ENCODE measurements at regions not wholly inside any gene's neighbourhood (a gene's known extent, or its start where the extent isn't known, plus 50 kb on each side); places are given as distances from the start of the nearest gene placed in this dataset.

GRCh38 chr20:24051160-24051559, 62.6 kb upstream of the GGTLC1 start:
- Histone ChIP-seq H3K36me3 (ENCODE audit: control insufficient read depth, insufficient read depth, low read length) (no peaks in the 10 kb centered on the region), H3K4me3 (ENCODE audit: insufficient read depth, low read depth, low read length, poor library complexity, severe bottlenecking) (no peak overlapping the region), H3K9me3 (ENCODE audit: control insufficient read depth, low read length) (no peaks in the 10 kb centered on the region), H3K4me1 (ENCODE audit: control insufficient read depth, insufficient read depth, low read length, poor library complexity, severe bottlenecking) (peaks cover 6% of the 10 kb centered on the region), H3K27me3 (replicated peaks; ENCODE audit: control insufficient read depth, insufficient read depth, low read length, poor library complexity, severe bottlenecking) (no peaks in the 10 kb centered on the region), H3K27ac (ENCODE audit: insufficient read depth, low read length, poor library complexity, severe bottlenecking) (no peak overlapping the region)
- DNase-seq: no peak

GRCh38 chr20:24050119-24050518, 61.5 kb upstream of the GGTLC1 start:
- no peak overlapping the region for H3K27ac ChIP-seq (ENCODE audit: insufficient read depth, low read length, poor library complexity, severe bottlenecking)
- no peaks in the 10 kb centered on the region for H3K27me3 ChIP-seq (replicated peaks; ENCODE audit: control insufficient read depth, insufficient read depth, low read length, poor library complexity, severe bottlenecking)
- H3K9me3 ChIP-seq (ENCODE audit: control insufficient read depth, low read length): no peaks in the 10 kb centered on the region
- peaks cover 17% of the 10 kb centered on the region for H3K4me1 ChIP-seq (ENCODE audit: control insufficient read depth, insufficient read depth, low read length, poor library complexity, severe bottlenecking)
- H3K36me3 ChIP-seq (ENCODE audit: control insufficient read depth, insufficient read depth, low read length): no peaks in the 10 kb centered on the region
- H3K4me3 ChIP-seq (ENCODE audit: insufficient read depth, low read depth, low read length, poor library complexity, severe bottlenecking): no peak overlapping the region
- no peak for DNase-seq

- no peaks in the 10 kb centered on the region for H3K9me3 ChIP-seq (ENCODE audit: control insufficient read depth, low read length)
- no peak for DNase-seq
- H3K27ac ChIP-seq (ENCODE audit: insufficient read depth, low read length, poor library complexity, severe bottlenecking): no peak overlapping the region
- no peaks in the 10 kb centered on the region for H3K36me3 ChIP-seq (ENCODE audit: control insufficient read depth, insufficient read depth, low read length)
- peaks cover 18% of the 10 kb centered on the region for H3K4me1 ChIP-seq (ENCODE audit: control insufficient read depth, insufficient read depth, low read length, poor library complexity, severe bottlenecking)
- H3K27me3 ChIP-seq (replicated peaks; ENCODE audit: control insufficient read depth, insufficient read depth, low read length, poor library complexity, severe bottlenecking): no peaks in the 10 kb centered on the region
- H3K4me3 ChIP-seq (ENCODE audit: insufficient read depth, low read depth, low read length, poor library complexity, severe bottlenecking): no peak overlapping the region
These were observed 60.5 kb upstream of the GGTLC1 start for GRCh38 chr20:24049081-24049480.

GRCh38 chr20:24048024-24048611, 59.5 kb upstream of the GGTLC1 start:
- DNase-seq: no peak
- H3K9me3 ChIP-seq (ENCODE audit: control insufficient read depth, low read length): no peaks in the 10 kb centered on the region
- H3K27me3 ChIP-seq (replicated peaks; ENCODE audit: control insufficient read depth, insufficient read depth, low read length, poor library complexity, severe bottlenecking): no peaks in the 10 kb centered on the region
- H3K27ac ChIP-seq (ENCODE audit: insufficient read depth, low read length, poor library complexity, severe bottlenecking): no peak overlapping the region
- peaks cover 18% of the 10 kb centered on the region for H3K4me1 ChIP-seq (ENCODE audit: control insufficient read depth, insufficient read depth, low read length, poor library complexity, severe bottlenecking)
- no peaks in the 10 kb centered on the region for H3K36me3 ChIP-seq (ENCODE audit: control insufficient read depth, insufficient read depth, low read length)
- no peak overlapping the region for H3K4me3 ChIP-seq (ENCODE audit: insufficient read depth, low read depth, low read length, poor library complexity, severe bottlenecking)

GRCh38 chr20:24046888-24047287, 58.3 kb upstream of the GGTLC1 start:
- H3K4me3 ChIP-seq (ENCODE audit: insufficient read depth, low read depth, low read length, poor library complexity, severe bottlenecking): no peak overlapping the region
- no peak overlapping the region for H3K27ac ChIP-seq (ENCODE audit: insufficient read depth, low read length, poor library complexity, severe bottlenecking)
- H3K36me3 ChIP-seq (ENCODE audit: control insufficient read depth, insufficient read depth, low read length): no peaks in the 10 kb centered on the region
- H3K9me3 ChIP-seq (ENCODE audit: control insufficient read depth, low read length): no peaks in the 10 kb centered on the region
- H3K27me3 ChIP-seq (replicated peaks; ENCODE audit: control insufficient read depth, insufficient read depth, low read length, poor library complexity, severe bottlenecking): no peaks in the 10 kb centered on the region
- H3K4me1 ChIP-seq (ENCODE audit: control insufficient read depth, insufficient read depth, low read length, poor library complexity, severe bottlenecking): peaks cover 18% of the 10 kb centered on the region
- no peak for DNase-seq

GRCh38 chr20:24045621-24046318, 57.2 kb upstream of the GGTLC1 start:
- H3K9me3 ChIP-seq (ENCODE audit: control insufficient read depth, low read length): no peaks in the 10 kb centered on the region
- no peak overlapping the region for H3K4me3 ChIP-seq (ENCODE audit: insufficient read depth, low read depth, low read length, poor library complexity, severe bottlenecking)
- H3K27me3 ChIP-seq (replicated peaks; ENCODE audit: control insufficient read depth, insufficient read depth, low read length, poor library complexity, severe bottlenecking): no peaks in the 10 kb centered on the region
- DNase-seq: no peak
- no peak overlapping the region for H3K27ac ChIP-seq (ENCODE audit: insufficient read depth, low read length, poor library complexity, severe bottlenecking)
- no peaks in the 10 kb centered on the region for H3K36me3 ChIP-seq (ENCODE audit: control insufficient read depth, insufficient read depth, low read length)
- peaks cover 15% of the 10 kb centered on the region for H3K4me1 ChIP-seq (ENCODE audit: control insufficient read depth, insufficient read depth, low read length, poor library complexity, severe bottlenecking)

- Histone ChIP-seq H3K4me3 (ENCODE audit: insufficient read depth, low read depth, low read length, poor library complexity, severe bottlenecking) (no peak overlapping the region), H3K9me3 (ENCODE audit: control insufficient read depth, low read length) (no peaks in the 10 kb centered on the region), H3K36me3 (ENCODE audit: control insufficient read depth, insufficient read depth, low read length) (no peaks in the 10 kb centered on the region), H3K27ac (ENCODE audit: insufficient read depth, low read length, poor library complexity, severe bottlenecking) (no peak overlapping the region), H3K4me1 (ENCODE audit: control insufficient read depth, insufficient read depth, low read length, poor library complexity, severe bottlenecking) (peaks cover 15% of the 10 kb centered on the region), H3K27me3 (replicated peaks; ENCODE audit: control insufficient read depth, insufficient read depth, low read length, poor library complexity, severe bottlenecking) (no peaks in the 10 kb centered on the region)
- DNase-seq: no peak
These were observed 54.7 kb upstream of the GGTLC1 start for GRCh38 chr20:24043294-24043693.

- Histone ChIP-seq H3K27me3 (replicated peaks; ENCODE audit: control insufficient read depth, insufficient read depth, low read length, poor library complexity, severe bottlenecking) (no peaks in the 10 kb centered on the region), H3K4me1 (ENCODE audit: control insufficient read depth, insufficient read depth, low read length, poor library complexity, severe bottlenecking) (peaks cover 15% of the 10 kb centered on the region), H3K27ac (ENCODE audit: insufficient read depth, low read length, poor library complexity, severe bottlenecking) (no peak overlapping the region), H3K36me3 (ENCODE audit: control insufficient read depth, insufficient read depth, low read length) (no peaks in the 10 kb centered on the region), H3K9me3 (ENCODE audit: control insufficient read depth, low read length) (no peaks in the 10 kb centered on the region), H3K4me3 (ENCODE audit: insufficient read depth, low read depth, low read length, poor library complexity, severe bottlenecking) (no peak overlapping the region)
- DNase-seq: no peak
These were observed 54.1 kb upstream of the GGTLC1 start for GRCh38 chr20:24042646-24043045.

GRCh38 chr20:24040896-24041459, 52.4 kb upstream of the GGTLC1 start:
- Histone ChIP-seq H3K27me3 (replicated peaks; ENCODE audit: control insufficient read depth, insufficient read depth, low read length, poor library complexity, severe bottlenecking) (no peaks in the 10 kb centered on the region), H3K4me3 (ENCODE audit: insufficient read depth, low read depth, low read length, poor library complexity, severe bottlenecking) (no peak overlapping the region), H3K9me3 (ENCODE audit: control insufficient read depth, low read length) (no peaks in the 10 kb centered on the region), H3K4me1 (ENCODE audit: control insufficient read depth, insufficient read depth, low read length, poor library complexity, severe bottlenecking) (peaks cover 10% of the 10 kb centered on the region), H3K36me3 (ENCODE audit: control insufficient read depth, insufficient read depth, low read length) (no peaks in the 10 kb centered on the region), H3K27ac (ENCODE audit: insufficient read depth, low read length, poor library complexity, severe bottlenecking) (no peak overlapping the region)
- no peak for DNase-seq

GRCh38 chr20:24039196-24039595, 50.6 kb upstream of the GGTLC1 start:
- Histone ChIP-seq H3K4me3 (ENCODE audit: insufficient read depth, low read depth, low read length, poor library complexity, severe bottlenecking) (no peak overlapping the region), H3K36me3 (ENCODE audit: control insufficient read depth, insufficient read depth, low read length) (no peaks in the 10 kb centered on the region), H3K27ac (ENCODE audit: insufficient read depth, low read length, poor library complexity, severe bottlenecking) (no peak overlapping the region), H3K4me1 (ENCODE audit: control insufficient read depth, insufficient read depth, low read length, poor library complexity, severe bottlenecking) (no peaks in the 10 kb centered on the region), H3K27me3 (replicated peaks; ENCODE audit: control insufficient read depth, insufficient read depth, low read length, poor library complexity, severe bottlenecking) (no peaks in the 10 kb centered on the region), H3K9me3 (ENCODE audit: control insufficient read depth, low read length) (no peaks in the 10 kb centered on the region)
- DNase-seq: no peak
